ENCODE measurements at regions not wholly inside any gene's neighbourhood (a gene's known extent, or its start where the extent isn't known, plus 50 kb on each side); places are given as distances from the start of the nearest gene placed in this dataset.

- H3K4me3 ChIP-seq (ENCODE audit: low read depth, low read length), result no peak overlapping the region
- H3K9ac ChIP-seq (ENCODE audit: low read depth, low read length), result no peak overlapping the region
- H3K36me3 ChIP-seq (ENCODE audit: control insufficient read depth, insufficient read depth, low read length), result no peaks in the 10 kb centered on the region
- no peaks in the 10 kb centered on the region for H3K27me3 ChIP-seq (ENCODE audit: control insufficient read depth, insufficient read depth, low read length)
- no peaks in the 10 kb centered on the region for H3K9me3 ChIP-seq (ENCODE audit: control insufficient read depth, insufficient read depth, low read length)
- peaks cover 10% of the 10 kb centered on the region for H3K4me1 ChIP-seq (ENCODE audit: control insufficient read depth, insufficient read depth, low read length)
Measured at GRCh38 chr17:33892717-33893591, 362.1 kb upstream of the CCL2 start.

- H3K9me3 ChIP-seq (ENCODE audit: control insufficient read depth, insufficient read depth, low read length), result no peaks in the 10 kb centered on the region
- no peaks in the 10 kb centered on the region for H3K27me3 ChIP-seq (ENCODE audit: control insufficient read depth, insufficient read depth, low read length)
- H3K4me1 ChIP-seq (ENCODE audit: control insufficient read depth, insufficient read depth, low read length), result peaks cover 8% of the 10 kb centered on the region
- H3K4me3 ChIP-seq (ENCODE audit: low read depth, low read length), result no peak overlapping the region
- H3K9ac ChIP-seq (ENCODE audit: low read depth, low read length), result no peak overlapping the region
- H3K36me3 ChIP-seq (ENCODE audit: control insufficient read depth, insufficient read depth, low read length), result no peaks in the 10 kb centered on the region
Measured at GRCh38 chr17:33895491-33895890, 359.6 kb upstream of the CCL2 start.

- H3K36me3 ChIP-seq (ENCODE audit: control insufficient read depth, insufficient read depth, low read length), result no peaks in the 10 kb centered on the region
- no peaks in the 10 kb centered on the region for H3K9me3 ChIP-seq (ENCODE audit: control insufficient read depth, insufficient read depth, low read length)
- H3K4me1 ChIP-seq (ENCODE audit: control insufficient read depth, insufficient read depth, low read length), result peaks cover 6% of the 10 kb centered on the region
Measured at GRCh38 chr17:33896263-33896662, 358.8 kb upstream of the CCL2 start.

GRCh38 chr17:33901085-33901484 lies 354.0 kb upstream of the CCL2 start:
- Histone ChIP-seq H3K9me3 (ENCODE audit: control insufficient read depth, insufficient read depth, low read length) (no peaks in the 10 kb centered on the region), H3K4me1 (ENCODE audit: control insufficient read depth, insufficient read depth, low read length) (peaks cover 6% of the 10 kb centered on the region), H3K4me3 (ENCODE audit: low read depth, low read length) (no peak overlapping the region), H3K36me3 (ENCODE audit: control insufficient read depth, insufficient read depth, low read length) (no peaks in the 10 kb centered on the region), H3K9ac (ENCODE audit: low read depth, low read length) (no peak overlapping the region), H3K27me3 (ENCODE audit: control insufficient read depth, insufficient read depth, low read length) (no peaks in the 10 kb centered on the region)

More at GRCh38 chr17:33896263-33896662, 358.8 kb upstream of the CCL2 start:
- Histone ChIP-seq H3K27me3 (ENCODE audit: control insufficient read depth, insufficient read depth, low read length) (no peaks in the 10 kb centered on the region), H3K4me3 (ENCODE audit: low read depth, low read length) (no peak overlapping the region), H3K9ac (ENCODE audit: low read depth, low read length) (no peak overlapping the region)

GRCh38 chr17:33902901-33903449 lies 352.1 kb upstream of the CCL2 start:
- Histone ChIP-seq H3K4me1 (ENCODE audit: control insufficient read depth, insufficient read depth, low read length) (no peaks in the 10 kb centered on the region), H3K36me3 (ENCODE audit: control insufficient read depth, insufficient read depth, low read length) (no peaks in the 10 kb centered on the region), H3K9me3 (ENCODE audit: control insufficient read depth, insufficient read depth, low read length) (no peaks in the 10 kb centered on the region), H3K4me3 (ENCODE audit: low read depth, low read length) (no peak overlapping the region), H3K9ac (ENCODE audit: low read depth, low read length) (no peak overlapping the region), H3K27me3 (ENCODE audit: control insufficient read depth, insufficient read depth, low read length) (no peaks in the 10 kb centered on the region)

GRCh38 chr17:33904476-33904875 lies 350.6 kb upstream of the CCL2 start:
- Histone ChIP-seq H3K27me3 (ENCODE audit: control insufficient read depth, insufficient read depth, low read length) (no peaks in the 10 kb centered on the region), H3K9ac (ENCODE audit: low read depth, low read length) (no peak overlapping the region), H3K4me1 (ENCODE audit: control insufficient read depth, insufficient read depth, low read length) (no peaks in the 10 kb centered on the region), H3K4me3 (ENCODE audit: low read depth, low read length) (no peak overlapping the region), H3K9me3 (ENCODE audit: control insufficient read depth, insufficient read depth, low read length) (no peaks in the 10 kb centered on the region), H3K36me3 (ENCODE audit: control insufficient read depth, insufficient read depth, low read length) (no peaks in the 10 kb centered on the region)

GRCh38 chr17:33905338-33905800 lies 349.7 kb upstream of the CCL2 start:
- H3K9me3 ChIP-seq (ENCODE audit: control insufficient read depth, insufficient read depth, low read length), result no peaks in the 10 kb centered on the region
- H3K4me3 ChIP-seq (ENCODE audit: low read depth, low read length), result no peak overlapping the region
- H3K27me3 ChIP-seq (ENCODE audit: control insufficient read depth, insufficient read depth, low read length), result no peaks in the 10 kb centered on the region
- no peaks in the 10 kb centered on the region for H3K4me1 ChIP-seq (ENCODE audit: control insufficient read depth, insufficient read depth, low read length)
- no peak overlapping the region for H3K9ac ChIP-seq (ENCODE audit: low read depth, low read length)
- no peaks in the 10 kb centered on the region for H3K36me3 ChIP-seq (ENCODE audit: control insufficient read depth, insufficient read depth, low read length)

GRCh38 chr17:33908363-33909064 lies 346.6 kb upstream of the CCL2 start:
- H3K27me3 ChIP-seq (ENCODE audit: control insufficient read depth, insufficient read depth, low read length), result no peaks in the 10 kb centered on the region
- no peak overlapping the region for H3K4me3 ChIP-seq (ENCODE audit: low read depth, low read length)
- no peaks in the 10 kb centered on the region for H3K36me3 ChIP-seq (ENCODE audit: control insufficient read depth, insufficient read depth, low read length)
- H3K9ac ChIP-seq (ENCODE audit: low read depth, low read length), result no peak overlapping the region
- H3K9me3 ChIP-seq (ENCODE audit: control insufficient read depth, insufficient read depth, low read length), result no peaks in the 10 kb centered on the region
- H3K4me1 ChIP-seq (ENCODE audit: control insufficient read depth, insufficient read depth, low read length), result no peaks in the 10 kb centered on the region

GRCh38 chr17:33910200-33910857 lies 344.8 kb upstream of the CCL2 start:
- H3K27me3 ChIP-seq (ENCODE audit: control insufficient read depth, insufficient read depth, low read length), result no peaks in the 10 kb centered on the region
- no peak overlapping the region for H3K9ac ChIP-seq (ENCODE audit: low read depth, low read length)
- H3K4me1 ChIP-seq (ENCODE audit: control insufficient read depth, insufficient read depth, low read length), result no peaks in the 10 kb centered on the region
- H3K4me3 ChIP-seq (ENCODE audit: low read depth, low read length), result no peak overlapping the region
- H3K9me3 ChIP-seq (ENCODE audit: control insufficient read depth, insufficient read depth, low read length), result no peaks in the 10 kb centered on the region
- no peaks in the 10 kb centered on the region for H3K36me3 ChIP-seq (ENCODE audit: control insufficient read depth, insufficient read depth, low read length)

- Histone ChIP-seq H3K9ac (ENCODE audit: low read depth, low read length) (no peak overlapping the region), H3K9me3 (ENCODE audit: control insufficient read depth, insufficient read depth, low read length) (no peaks in the 10 kb centered on the region), H3K4me1 (ENCODE audit: control insufficient read depth, insufficient read depth, low read length) (no peaks in the 10 kb centered on the region), H3K36me3 (ENCODE audit: control insufficient read depth, insufficient read depth, low read length) (no peaks in the 10 kb centered on the region), H3K27me3 (ENCODE audit: control insufficient read depth, insufficient read depth, low read length) (no peaks in the 10 kb centered on the region), H3K4me3 (ENCODE audit: low read depth, low read length) (no peak overlapping the region)
Measured at GRCh38 chr17:33914125-33914524, 341.0 kb upstream of the CCL2 start.

GRCh38 chr17:33922971-33923370 lies 332.1 kb upstream of the CCL2 start:
- H3K9me3 ChIP-seq (ENCODE audit: control insufficient read depth, insufficient read depth, low read length), result no peaks in the 10 kb centered on the region
- no peaks in the 10 kb centered on the region for H3K27me3 ChIP-seq (ENCODE audit: control insufficient read depth, insufficient read depth, low read length)
- no peak overlapping the region for H3K9ac ChIP-seq (ENCODE audit: low read depth, low read length)
- H3K4me1 ChIP-seq (ENCODE audit: control insufficient read depth, insufficient read depth, low read length), result peaks cover 3% of the 10 kb centered on the region
- no peak overlapping the region for H3K4me3 ChIP-seq (ENCODE audit: low read depth, low read length)
- no peaks in the 10 kb centered on the region for H3K36me3 ChIP-seq (ENCODE audit: control insufficient read depth, insufficient read depth, low read length)
